ENCODE measurements at regions not wholly inside any gene's neighbourhood (a gene's known extent, or its start where the extent isn't known, plus 50 kb on each side); places are given as distances from the start of the nearest gene placed in this dataset.

DNA sequence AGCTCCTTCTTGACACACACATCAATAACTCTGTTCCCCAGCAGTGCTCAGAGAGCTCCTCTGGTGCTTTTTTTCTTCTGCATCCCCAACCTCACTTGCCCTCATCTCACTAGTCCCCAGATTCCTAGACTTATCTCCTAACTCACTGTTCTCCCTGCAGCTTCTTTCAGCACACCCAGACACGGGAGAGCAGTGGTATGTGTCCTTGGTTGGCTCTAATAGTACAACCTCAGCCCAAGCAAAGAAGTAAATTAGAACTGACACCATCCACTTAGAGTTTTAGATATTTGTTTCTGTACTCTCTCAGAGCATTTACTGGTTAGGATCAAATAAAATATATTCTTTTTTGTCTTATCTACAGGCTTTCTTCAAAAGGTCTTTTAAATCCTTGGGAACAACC is 201.4 kb upstream of the SNX7 start:
- Histone ChIP-seq H3K9me3 (replicated peaks) (no peaks in the 10 kb centered on the region), H3K36me3 (no peaks in the 10 kb centered on the region), H3K27ac (no peak overlapping the region), H3K4me3 (no peak overlapping the region), H3K27me3 (no peaks in the 10 kb centered on the region), H3K4me1 (no peaks in the 10 kb centered on the region; the same call in 1 of the 2 replicates)
- no peak for DNase-seq

DNA sequence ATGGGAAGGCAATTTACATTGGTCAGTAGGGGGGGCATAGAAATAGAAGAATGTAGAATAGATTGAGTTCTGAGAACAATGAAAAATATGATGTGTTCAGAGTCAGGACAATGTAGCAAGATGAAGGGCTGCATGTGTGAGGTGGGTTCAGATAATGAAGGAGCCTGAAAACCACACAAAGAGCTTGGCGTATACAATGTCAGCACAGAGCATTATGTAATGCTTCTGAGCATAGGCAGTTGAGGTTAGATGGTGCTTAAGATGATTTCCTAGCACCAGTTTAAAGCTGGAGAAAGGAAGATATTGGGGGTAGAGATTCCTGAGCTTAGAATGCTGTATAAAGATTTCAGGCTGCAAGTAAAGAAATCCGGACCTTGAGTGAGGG is 202.0 kb upstream of the SNX7 start:
- no peaks in the 10 kb centered on the region for H3K27me3 ChIP-seq
- no peaks in the 10 kb centered on the region for H3K36me3 ChIP-seq
- DNase-seq = no peak
- H3K4me3 ChIP-seq = no peak overlapping the region
- no peak overlapping the region for H3K27ac ChIP-seq
- H3K4me1 ChIP-seq = no peaks in the 10 kb centered on the region; the same call in 1 of the 2 replicates
- H3K9me3 ChIP-seq (replicated peaks) = no peaks in the 10 kb centered on the region

DNA sequence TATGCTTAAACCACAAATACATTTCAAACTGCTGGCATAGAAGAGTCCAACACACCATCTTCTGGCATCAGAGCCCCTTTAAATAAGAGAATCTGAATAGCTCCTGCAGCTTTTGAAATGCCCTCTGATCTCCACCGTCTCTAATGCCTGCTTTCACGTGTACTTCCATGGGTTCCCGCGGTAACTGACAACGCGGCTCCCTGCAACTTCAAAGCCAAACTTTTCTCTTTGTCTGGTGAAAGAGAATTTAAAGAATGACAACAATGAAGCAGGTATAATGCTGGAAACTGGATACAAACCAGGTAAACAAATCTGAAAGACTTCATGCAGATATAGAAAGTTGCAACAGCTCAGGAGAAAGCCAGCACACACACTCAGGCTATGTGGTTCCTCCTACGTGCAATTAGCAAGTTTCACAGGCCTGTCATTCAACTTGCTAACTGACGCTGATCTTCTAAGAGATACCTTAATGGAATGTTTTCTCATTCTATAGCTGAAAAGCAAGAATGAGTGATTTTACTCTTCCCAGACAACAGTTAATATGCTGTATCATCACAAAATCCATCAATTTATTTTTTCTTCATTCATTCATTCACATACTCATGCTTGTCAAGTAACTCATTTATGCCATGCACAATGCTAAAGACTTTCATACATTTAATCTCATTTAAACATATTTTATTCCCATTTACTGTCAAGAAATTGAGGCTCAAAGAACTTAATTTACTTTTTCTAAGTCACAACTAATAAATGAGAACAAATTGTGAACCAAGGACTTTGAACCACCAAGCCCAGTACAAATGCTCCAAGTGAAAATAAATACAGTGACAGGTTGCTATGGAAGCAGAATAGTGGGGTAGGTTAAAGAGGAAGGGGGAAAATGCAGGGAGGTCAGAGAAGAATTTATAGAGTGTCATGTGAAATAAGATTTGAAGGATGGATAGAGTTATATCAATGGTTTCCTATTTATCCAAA is 202.7 kb upstream of the SNX7 start:
- Histone ChIP-seq H3K9me3 (replicated peaks) (no peaks in the 10 kb centered on the region), H3K27ac (no peak overlapping the region), H3K4me1 (no peaks in the 10 kb centered on the region; the same call in 1 of the 2 replicates), H3K27me3 (no peaks in the 10 kb centered on the region), H3K4me3 (no peak overlapping the region), H3K36me3 (no peaks in the 10 kb centered on the region)
- DNase-seq = no peak

DNA sequence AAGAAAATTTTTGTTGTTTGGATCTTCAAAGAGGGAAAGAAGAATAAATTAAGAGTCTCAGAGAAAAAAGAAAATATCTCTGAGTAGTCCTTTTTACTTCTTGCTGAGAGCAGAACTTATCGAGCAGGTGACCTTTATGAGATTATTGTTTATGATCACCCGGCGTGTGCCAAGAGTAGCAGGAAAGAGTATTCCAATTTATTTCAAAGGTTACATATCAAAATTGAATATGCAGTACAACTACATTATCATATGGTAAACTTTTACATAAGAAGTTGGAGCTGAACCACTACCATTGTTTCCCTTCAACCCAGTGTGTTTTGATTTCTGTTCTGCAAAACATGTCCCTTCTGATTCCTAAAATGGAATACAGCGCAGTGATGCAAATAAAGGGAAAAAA is 204.3 kb upstream of the SNX7 start:
- no peaks in the 10 kb centered on the region for H3K36me3 ChIP-seq
- no peak for DNase-seq
- no peaks in the 10 kb centered on the region for H3K9me3 ChIP-seq (replicated peaks)
- no peak overlapping the region for H3K4me3 ChIP-seq
- H3K4me1 ChIP-seq = no peaks in the 10 kb centered on the region; the same call in 1 of the 2 replicates
- H3K27ac ChIP-seq = no peak overlapping the region
- H3K27me3 ChIP-seq = no peaks in the 10 kb centered on the region

DNA sequence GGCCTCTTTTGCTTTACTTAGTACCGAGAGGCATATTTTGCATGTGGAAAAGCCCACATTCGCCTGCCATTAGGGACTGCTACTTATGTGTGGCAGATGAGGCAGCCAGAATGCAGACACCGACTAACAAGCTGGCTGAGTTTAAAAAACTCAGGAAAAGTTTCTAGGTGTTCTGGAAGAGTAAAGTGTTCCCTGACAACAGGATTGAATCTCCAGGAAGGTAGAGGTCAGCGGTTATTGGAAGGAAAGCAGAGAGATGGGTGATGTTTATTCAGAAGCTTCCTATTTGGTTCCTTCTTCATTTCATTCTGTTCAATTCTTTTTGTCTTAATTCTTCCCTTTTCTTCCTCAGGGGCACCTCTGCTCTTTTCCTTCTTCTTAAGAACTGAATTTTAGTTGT is 206.9 kb upstream of the SNX7 start:
- Histone ChIP-seq H3K9me3 (replicated peaks) (no peaks in the 10 kb centered on the region), H3K4me1 (no peaks in the 10 kb centered on the region; the same call in 1 of the 2 replicates), H3K4me3 (no peak overlapping the region), H3K27me3 (no peaks in the 10 kb centered on the region), H3K27ac (no peak overlapping the region), H3K36me3 (no peaks in the 10 kb centered on the region)
- no peak for DNase-seq

DNA sequence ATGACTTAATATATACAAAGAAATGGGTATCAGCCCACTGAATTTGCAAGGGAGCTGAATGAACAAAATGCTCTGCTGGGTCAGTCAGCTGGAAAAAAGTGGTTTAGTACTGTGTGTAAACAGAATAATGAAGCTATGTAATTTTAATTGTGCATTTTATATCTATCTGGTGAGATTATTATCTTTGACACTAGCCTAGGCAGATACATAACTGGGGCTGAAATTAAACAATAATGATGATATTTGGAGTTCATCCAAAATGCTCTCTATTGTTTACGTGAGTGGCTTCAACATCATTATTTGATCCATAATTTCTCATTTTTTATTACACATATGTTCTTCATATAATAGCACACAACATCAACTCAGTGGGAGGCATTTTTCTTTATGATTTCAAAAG is 208.5 kb upstream of the SNX7 start:
- DNase-seq = no peak
- Histone ChIP-seq H3K36me3 (no peaks in the 10 kb centered on the region), H3K9me3 (replicated peaks) (no peaks in the 10 kb centered on the region), H3K4me1 (no peaks in the 10 kb centered on the region; the same call in 1 of the 2 replicates), H3K27me3 (no peaks in the 10 kb centered on the region), H3K27ac (no peak overlapping the region), H3K4me3 (no peak overlapping the region)

DNA sequence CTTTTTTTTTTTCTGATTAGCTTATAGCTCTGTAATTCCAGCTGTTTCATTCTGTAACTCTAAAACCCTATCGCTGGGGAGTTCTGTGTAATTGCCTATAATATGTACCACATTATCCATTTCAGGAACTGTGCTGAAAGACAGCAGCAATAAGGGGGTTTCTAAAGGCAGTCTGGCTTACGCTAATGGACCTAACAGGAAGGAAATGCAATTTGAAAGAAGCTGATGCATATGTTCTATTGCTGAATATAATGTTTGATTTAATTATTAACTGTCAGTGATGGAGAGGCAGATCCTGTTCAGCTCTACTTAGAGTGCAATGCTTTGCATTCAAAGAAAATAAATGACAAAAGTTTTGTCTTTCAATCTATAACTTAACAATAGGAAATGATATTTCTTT is 209.4 kb upstream of the SNX7 start:
- Histone ChIP-seq H3K4me1 (no peaks in the 10 kb centered on the region; the same call in 1 of the 2 replicates), H3K36me3 (no peaks in the 10 kb centered on the region), H3K4me3 (no peak overlapping the region), H3K27me3 (no peaks in the 10 kb centered on the region), H3K27ac (no peak overlapping the region), H3K9me3 (replicated peaks) (no peaks in the 10 kb centered on the region)
- DNase-seq = no peak

DNA sequence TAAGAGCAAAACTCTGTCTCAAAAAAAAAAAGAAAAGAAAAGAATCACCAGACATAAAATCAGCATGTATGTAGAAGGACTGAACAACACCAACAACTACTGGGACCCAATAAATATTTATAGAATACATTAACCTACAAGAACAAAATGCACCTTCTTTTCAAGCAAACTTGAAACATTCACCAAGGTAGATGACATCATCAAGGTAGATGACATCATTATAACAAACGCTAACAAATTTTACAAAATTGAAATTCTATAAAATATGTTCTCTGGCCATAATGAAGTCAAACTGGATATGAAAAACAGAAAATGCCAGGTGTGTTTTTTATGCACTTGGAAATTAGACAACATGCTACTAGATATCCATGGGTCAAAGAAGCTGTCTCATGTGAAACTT is 220.2 kb upstream of the SNX7 start:
- Histone ChIP-seq H3K4me3 (no peak overlapping the region), H3K9me3 (replicated peaks) (no peaks in the 10 kb centered on the region), H3K4me1 (no peaks in the 10 kb centered on the region), H3K36me3 (no peaks in the 10 kb centered on the region), H3K27me3 (no peaks in the 10 kb centered on the region), H3K27ac (no peak overlapping the region)
- DNase-seq = no peak

DNA sequence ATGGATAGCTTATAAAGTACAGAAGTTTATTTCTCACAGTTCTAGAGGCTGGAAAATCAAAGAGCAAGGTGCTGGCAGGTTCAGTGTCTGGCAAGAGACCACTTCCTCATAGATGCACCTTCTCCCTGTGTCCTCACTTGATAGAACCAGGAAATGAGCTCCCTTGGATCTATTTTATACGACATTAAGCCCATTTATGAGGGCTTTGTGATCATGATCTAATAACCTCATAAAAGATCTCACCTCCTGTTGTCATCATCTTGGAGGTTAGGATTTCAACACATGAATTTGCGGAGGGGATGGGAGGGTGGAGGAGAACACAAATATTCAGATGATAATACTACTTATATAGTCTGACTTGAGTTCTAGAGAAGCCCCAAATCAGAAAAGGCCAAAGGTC is 222.1 kb upstream of the SNX7 start:
- no peak for DNase-seq
- H3K9me3 ChIP-seq (replicated peaks) = no peaks in the 10 kb centered on the region
- no peaks in the 10 kb centered on the region for H3K27me3 ChIP-seq
- no peak overlapping the region for H3K4me3 ChIP-seq
- no peaks in the 10 kb centered on the region for H3K4me1 ChIP-seq
- no peak overlapping the region for H3K27ac ChIP-seq
- no peaks in the 10 kb centered on the region for H3K36me3 ChIP-seq

DNA sequence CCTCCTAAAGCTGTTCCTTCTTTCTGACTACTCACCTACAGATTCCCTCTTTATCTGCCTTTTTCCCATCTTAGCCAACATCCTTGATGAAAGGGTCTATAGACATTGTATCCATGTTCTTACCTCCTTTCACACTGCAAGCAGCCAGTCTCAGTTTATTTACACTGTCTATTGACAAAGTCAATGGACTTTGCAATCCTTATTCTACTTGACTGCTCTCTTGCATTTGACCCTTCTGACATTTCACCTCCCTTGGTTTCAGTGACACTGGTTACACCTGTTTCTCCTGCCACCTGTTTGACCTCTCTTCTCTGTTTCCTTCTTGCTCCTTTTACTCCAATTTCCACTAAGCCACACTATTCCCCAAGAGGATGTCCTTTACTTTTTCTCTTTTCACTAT is 224.0 kb upstream of the SNX7 start:
- DNase-seq = no peak
- Histone ChIP-seq H3K4me3 (no peak overlapping the region), H3K27me3 (no peaks in the 10 kb centered on the region), H3K4me1 (no peaks in the 10 kb centered on the region), H3K9me3 (replicated peaks) (no peaks in the 10 kb centered on the region), H3K36me3 (no peaks in the 10 kb centered on the region), H3K27ac (no peak overlapping the region)

DNA sequence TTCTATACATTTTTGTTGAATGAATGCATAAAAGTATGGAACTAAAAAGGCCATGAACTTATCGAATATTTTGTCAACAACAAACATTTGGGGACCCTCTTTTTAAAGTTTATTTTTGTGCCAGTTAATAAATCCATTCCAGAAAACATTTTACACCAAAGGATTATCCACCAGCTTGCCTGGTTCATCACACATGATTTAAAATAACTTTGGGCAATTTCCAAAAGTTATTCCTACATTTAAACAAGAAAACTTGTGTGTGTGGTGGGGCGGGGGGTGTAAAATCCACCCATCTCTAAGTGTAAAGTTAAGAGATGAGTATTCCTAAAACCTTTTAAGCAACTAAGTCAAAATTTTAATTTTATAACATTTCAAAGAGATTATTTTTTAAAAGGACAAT is 224.5 kb upstream of the SNX7 start:
- no peaks in the 10 kb centered on the region for H3K4me1 ChIP-seq
- no peaks in the 10 kb centered on the region for H3K27me3 ChIP-seq
- H3K9me3 ChIP-seq (replicated peaks) = no peaks in the 10 kb centered on the region
- no peak for DNase-seq
- no peak overlapping the region for H3K4me3 ChIP-seq
- no peaks in the 10 kb centered on the region for H3K36me3 ChIP-seq
- no peak overlapping the region for H3K27ac ChIP-seq

DNA sequence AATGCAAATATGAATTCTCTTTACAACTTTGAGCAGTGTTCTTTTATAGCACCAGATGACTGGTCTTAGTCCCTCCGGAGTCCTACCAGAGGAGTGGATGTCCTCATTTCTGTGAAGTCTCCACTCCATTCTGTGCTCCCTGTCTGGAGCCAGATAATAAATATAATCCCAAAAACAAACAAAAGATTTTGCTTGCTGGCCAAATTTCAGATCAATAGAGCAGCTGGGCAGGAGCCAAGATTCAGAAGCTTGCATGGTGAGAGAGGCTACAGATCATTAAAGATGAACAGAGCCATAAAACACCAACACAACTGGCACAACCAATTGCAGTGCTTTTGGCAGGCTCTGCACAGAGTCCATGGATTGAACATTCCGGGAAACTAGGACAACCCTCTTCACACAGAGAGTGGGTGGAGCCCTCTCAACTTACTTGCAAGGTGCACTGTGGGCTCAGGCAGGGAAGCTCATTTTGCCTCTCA is 231.5 kb upstream of the SNX7 start:
- H3K4me3 ChIP-seq = no peak overlapping the region
- no peak for DNase-seq
- H3K27me3 ChIP-seq = no peaks in the 10 kb centered on the region
- no peaks in the 10 kb centered on the region for H3K36me3 ChIP-seq
- no peaks in the 10 kb centered on the region for H3K4me1 ChIP-seq
- no peak overlapping the region for H3K27ac ChIP-seq
- 0 out of 2 replicates have a peak, but pooled peaks cover 3% of the 10 kb centered on the region for H3K9me3 ChIP-seq (replicated peaks)

DNA sequence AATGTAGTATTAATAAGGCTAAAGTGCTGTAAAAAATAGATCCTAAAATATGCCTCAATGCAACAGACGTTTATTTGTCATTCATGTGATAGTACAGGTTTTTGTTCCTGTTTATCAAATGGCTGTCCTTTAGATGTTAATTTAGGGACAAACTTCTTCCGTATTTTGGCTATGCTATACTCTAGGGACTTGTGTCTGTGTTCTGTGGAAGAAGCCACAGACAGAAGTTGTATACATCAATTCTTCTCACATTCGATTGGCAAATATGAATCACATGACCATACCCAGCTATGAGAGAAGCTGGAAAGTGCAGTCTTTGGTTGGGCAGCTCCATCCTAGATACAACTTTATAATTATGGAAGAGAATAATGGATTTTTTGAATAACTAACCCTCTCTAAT is 232.7 kb upstream of the SNX7 start:
- Histone ChIP-seq H3K4me1 (no peaks in the 10 kb centered on the region), H3K9me3 (replicated peaks) (0 out of 2 replicates have a peak, but pooled peaks cover 3% of the 10 kb centered on the region), H3K4me3 (no peak overlapping the region), H3K27ac (no peak overlapping the region), H3K36me3 (no peaks in the 10 kb centered on the region), H3K27me3 (no peaks in the 10 kb centered on the region)
- no peak for DNase-seq

DNA sequence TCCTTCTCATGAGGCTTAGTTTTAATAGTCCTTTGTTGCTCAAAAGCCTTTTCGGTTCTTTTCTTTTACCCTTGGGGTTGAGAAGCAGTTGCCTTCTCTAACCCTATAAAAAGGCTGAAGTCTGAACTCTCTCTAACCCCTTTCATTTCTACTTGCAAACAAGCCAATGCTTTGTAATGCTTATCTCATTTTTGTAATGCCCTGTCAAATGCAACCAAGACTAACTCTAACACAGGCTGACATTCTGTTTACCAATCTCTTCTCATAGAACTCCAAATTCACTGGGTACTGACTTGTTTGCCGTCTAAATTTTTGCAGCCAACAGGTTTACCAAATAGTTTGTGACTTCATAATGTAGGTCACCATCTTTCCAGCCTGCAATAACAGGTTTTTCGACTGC is 233.9 kb upstream of the SNX7 start:
- H3K4me3 ChIP-seq = no peak overlapping the region
- no peaks in the 10 kb centered on the region for H3K27me3 ChIP-seq
- no peak for DNase-seq
- no peak overlapping the region for H3K27ac ChIP-seq
- no peaks in the 10 kb centered on the region for H3K4me1 ChIP-seq
- no peaks in the 10 kb centered on the region for H3K36me3 ChIP-seq
- H3K9me3 ChIP-seq (replicated peaks) = 0 out of 2 replicates have a peak, but pooled peaks cover 3% of the 10 kb centered on the region

DNA sequence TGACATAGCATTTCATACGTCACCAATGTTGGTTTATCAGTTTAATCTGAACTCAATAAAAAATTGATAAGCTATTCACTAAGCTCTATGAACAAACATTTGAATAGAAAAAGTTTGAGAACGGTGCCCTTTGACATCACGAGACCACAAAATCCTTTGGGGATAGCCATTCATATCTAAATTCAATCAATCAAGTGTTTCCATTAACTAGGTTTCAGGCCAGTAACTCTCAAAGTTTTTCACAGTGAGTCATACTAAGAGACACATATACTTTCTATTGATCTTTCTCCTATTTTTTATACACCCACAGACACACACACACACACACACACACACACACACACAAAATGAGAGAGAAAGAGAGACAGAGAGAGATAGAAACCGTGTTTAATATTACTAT is 235.4 kb upstream of the SNX7 start:
- DNase-seq = no peak
- H3K36me3 ChIP-seq = no peaks in the 10 kb centered on the region
- H3K27me3 ChIP-seq = no peaks in the 10 kb centered on the region
- no peak overlapping the region for H3K4me3 ChIP-seq
- no peak overlapping the region for H3K27ac ChIP-seq
- H3K4me1 ChIP-seq = no peaks in the 10 kb centered on the region
- H3K9me3 ChIP-seq (replicated peaks) = 0 out of 2 replicates have a peak, but pooled peaks cover 3% of the 10 kb centered on the region

DNA sequence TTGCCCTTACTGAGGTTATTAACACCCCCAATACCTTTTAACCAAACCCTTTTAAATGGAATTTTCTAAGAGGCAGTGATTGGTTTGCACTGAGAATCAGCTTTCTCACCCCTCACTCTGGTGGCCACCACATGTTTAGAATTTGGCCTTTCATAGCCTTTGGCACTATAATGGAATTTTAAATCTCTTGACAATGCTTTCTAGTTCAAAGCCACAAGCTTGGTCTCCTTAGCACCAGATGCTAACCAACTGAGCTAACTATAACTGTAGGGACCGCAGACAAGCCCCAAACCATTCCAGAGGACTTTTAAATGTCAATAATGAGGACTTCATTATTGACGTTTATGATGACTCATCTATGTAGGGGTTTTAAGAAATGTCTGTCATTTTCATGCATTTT is 238.7 kb upstream of the SNX7 start:
- H3K4me3 ChIP-seq = no peak overlapping the region
- H3K27me3 ChIP-seq = no peaks in the 10 kb centered on the region

More for the DNA sequence above, 238.7 kb upstream of the SNX7 start:
- H3K9me3 ChIP-seq (replicated peaks) = 0 out of 2 replicates have a peak, but pooled peaks cover 2% of the 10 kb centered on the region
- H3K36me3 ChIP-seq = no peaks in the 10 kb centered on the region
- DNase-seq = no peak
- no peaks in the 10 kb centered on the region for H3K4me1 ChIP-seq
- H3K27ac ChIP-seq = no peak overlapping the region

All from SJCRH30 (cell line).